A549 (cell line): ENCODE measurements at regions not wholly inside any gene's neighbourhood (a gene's known extent, or its start where the extent isn't known, plus 50 kb on each side); places are given as distances from the start of the nearest gene placed in this dataset.

Source experiments
- ATAC-seq, 2 experiments: fragments of 200-7000 bp in 1 of 2; fragments of >200 bp in 1 of 2; cut with Nextera tagmentation in 1 of 2; cut with Tn5 transposase in 1 of 2; 3 replicates each; pipeline versions ENCODE4 v1.8.0 to v1.9.1; 2018 to 2020; ENCODE audit warnings: mild to moderate bottlenecking in 1 of 2, moderate library complexity in 1 of 2
- CTCF ChIA-PET: fragments of 300-600 bp; sonication (Branson Sonifier 250); formaldehyde crosslinking; extraction: SDS; loops from one replicate; lab custom pipeline; 2021; ENCODE audit warnings: antibody characterized with exemption, inconsistent platforms; lab: Yijun Ruan, JAX
- POLR2A ChIA-PET: fragments of 350-600 bp; formaldehyde crosslinking; extraction: SDS; loops from one replicate; lab custom pipeline; 2021; ENCODE audit warnings: antibody characterized with exemption, inconsistent platforms; lab: Yijun Ruan, JAX
- DNase-seq, 2 experiments: peaks; one replicate each; pipeline versions ENCODE4 v3.0.0 to v3.0.0-alpha.2; 2011 to 2016; ENCODE audit warnings: low read depth in 1 of 2, low spot score in 1 of 2
- FAIRE-seq: peaks from 2 replicates; lab custom pipeline; 2011; peaks lifted over from hg19 to GRCh38; lab: Jason Lieb, UNC
- H3K27ac ChIP-seq, 2 experiments: fragments of >200 bp; sonication (Bioruptor Twin); formaldehyde crosslinking; 3 replicates each; pipeline ENCODE4 v1.5.1; 2016 to 2017
- H3K4me1 ChIP-seq: fragments of >200 bp; sonication (Bioruptor Twin); formaldehyde crosslinking; 3 replicates; pipeline ENCODE4 v1.6.1; 2016
- H3K4me2 ChIP-seq: fragments of >200 bp; sonication (Bioruptor Twin); formaldehyde crosslinking; 3 replicates; pipeline ENCODE4 v1.6.1; 2016
- H3K4me3 ChIP-seq: fragments of >200 bp; sonication (Bioruptor Twin); formaldehyde crosslinking; 3 replicates; pipeline ENCODE4 v1.5.1; 2016
- H3K9me3 ChIP-seq: fragments of >200 bp; sonication (Bioruptor Twin); formaldehyde crosslinking; 3 replicates; pipeline ENCODE4 v1.6.1; 2016
- CBX2 ChIP-seq: fragments of 200-600 bp; sonication (generic); IDR thresholded peaks from 2 replicates; pipeline ENCODE4 v1.6.1; 2016; ENCODE audit warnings: low read depth, mild to moderate bottlenecking, borderline replicate concordance
- CBX8 ChIP-seq: fragments of 200-600 bp; sonication (generic); IDR thresholded peaks from 2 replicates; pipeline ENCODE4 v1.6.1; 2016
- CHD2 ChIP-seq: fragments of 150-350 bp; IDR thresholded peaks from 2 replicates; pipeline ENCODE4 v1.6.1; 2014; ENCODE audit warnings: low read length; ENCODE audit not compliant: partially characterized antibody
- CHD4 ChIP-seq: fragments of 200-600 bp; sonication (generic); IDR thresholded peaks from 2 replicates; pipeline ENCODE4 v1.6.1; 2016; ENCODE audit warnings: antibody characterized with exemption, mild to moderate bottlenecking, borderline replicate concordance
- ESRRA ChIP-seq: fragments of 150-350 bp; IDR thresholded peaks from 2 replicates; pipeline ENCODE4 v1.6.1; 2014; ENCODE audit warnings: mild to moderate bottlenecking, low read length, borderline replicate concordance
- FOSL2 ChIP-seq, 2 experiments: fragments of 450-650 bp in 1 of 2; fragments of >200 bp in 1 of 2; sonication (Bioruptor Twin) in 1 of 2; formaldehyde crosslinking; IDR thresholded peaks; 2 replicates each; pipeline versions ENCODE4 v1.5.0 to v1.6.1; 2016 to 2020; ENCODE audit warnings: mild to moderate bottlenecking in 1 of 2, moderate library complexity in 1 of 2
- GATA3 ChIP-seq: IDR thresholded peaks from 2 replicates; pipeline ENCODE4 v1.6.1; 2012; ENCODE audit warnings: borderline replicate concordance
- HDAC2 ChIP-seq: fragments of 200-600 bp; sonication (generic); IDR thresholded peaks from 2 replicates; pipeline ENCODE4 v1.6.1; 2016
- HOXB5 ChIP-seq: fragments of 250-450 bp; sonication (Bioruptor Pico); IDR thresholded peaks from 2 replicates; pipeline ENCODE4 v1.5.0; 2020; ENCODE audit warnings: mild to moderate bottlenecking, moderate library complexity
- KDM1A ChIP-seq: fragments of 200-600 bp; sonication (generic); IDR thresholded peaks from 2 replicates; pipeline ENCODE4 v1.6.1; 2016; ENCODE audit warnings: low read depth, mild to moderate bottlenecking
- KDM5A ChIP-seq: fragments of 200-600 bp; sonication (generic); IDR thresholded peaks from 2 replicates; pipeline ENCODE4 v1.6.1; 2016; ENCODE audit warnings: antibody characterized with exemption, mild to moderate bottlenecking
- MAFK ChIP-seq: fragments of 450-650 bp; IDR thresholded peaks from 2 replicates; pipeline ENCODE4 v1.6.1; 2014; ENCODE audit not compliant: partially characterized antibody
- MYC ChIP-seq: IDR thresholded peaks from 2 replicates; pipeline ENCODE4 v1.6.1; 2012; ENCODE audit warnings: mild to moderate bottlenecking, inconsistent platforms, low read length, improper control_type of control experiment, borderline replicate concordance
- NPAS2 ChIP-seq: fragments of 250-450 bp; sonication (Bioruptor Pico); IDR thresholded peaks from 2 replicates; pipeline ENCODE4 v1.8.0; 2022; ENCODE audit warnings: mild to moderate bottlenecking, moderate library complexity, borderline replicate concordance
- NR3C1 ChIP-seq: fragments of >200 bp; sonication (Bioruptor Twin); formaldehyde crosslinking; IDR thresholded peaks from 3 replicates; pipeline ENCODE4 v1.6.1; 2017
- POLR2AphosphoS2 ChIP-seq: conservative IDR thresholded peaks from 2 replicates; pipeline ENCODE4 v1.6.1; 2012; ENCODE audit warnings: low read length, improper control_type of control experiment, inconsistent platforms
- RFX5 ChIP-seq: fragments of 450-650 bp; IDR thresholded peaks from 2 replicates; pipeline ENCODE4 v1.7.1; 2014; ENCODE audit warnings: antibody characterized with exemption, mild to moderate bottlenecking, moderate library complexity
- SMC3 ChIP-seq: fragments of >200 bp; sonication (Bioruptor Twin); formaldehyde crosslinking; IDR thresholded peaks from 3 replicates; pipeline ENCODE4 v1.6.1; 2018; ENCODE audit warnings: inconsistent platforms
- TFCP2L1 ChIP-seq: fragments of 250-450 bp; sonication (Bioruptor Pico); IDR thresholded peaks from 2 replicates; pipeline ENCODE4 v1.5.0; 2021; ENCODE audit warnings: mild to moderate bottlenecking
- TP53 ChIP-seq: fragments of 250-450 bp; sonication (Bioruptor Pico); IDR thresholded peaks from 2 replicates; pipeline ENCODE4 v1.5.0; 2021; ENCODE audit warnings: mild to moderate bottlenecking, moderate library complexity
- ZFP36 ChIP-seq: fragments of 450-650 bp; IDR thresholded peaks from 2 replicates; pipeline ENCODE4 v1.6.1; 2014; ENCODE audit warnings: borderline replicate concordance; ENCODE audit not compliant: partially characterized antibody
- WGBS: methylation state at CpG from one replicate; pipeline ENCODE4 v1.1.6; 2017; ENCODE audit errors: missing lambda C conversion rate; 5-methylcytosine and 5-hydroxymethylcytosine counted together
- TF ChIP-seq, protein P1 (sequence below): IDR thresholded peaks from 2 replicates; pipeline ENCODE4 v1.6.1; 2012; ENCODE audit warnings: low read depth, borderline replicate concordance
- TF ChIP-seq, protein P2 (sequence below): fragments of 450-650 bp; IDR thresholded peaks from 2 replicates; pipeline ENCODE4 v1.6.1; 2014; ENCODE audit warnings: antibody characterized with exemption
- TF ChIP-seq, protein P3 (sequence below): fragments of >200 bp; sonication (Bioruptor Twin); formaldehyde crosslinking; IDR thresholded peaks from 3 replicates; pipeline ENCODE4 v1.5.1; 2016

DNA sequence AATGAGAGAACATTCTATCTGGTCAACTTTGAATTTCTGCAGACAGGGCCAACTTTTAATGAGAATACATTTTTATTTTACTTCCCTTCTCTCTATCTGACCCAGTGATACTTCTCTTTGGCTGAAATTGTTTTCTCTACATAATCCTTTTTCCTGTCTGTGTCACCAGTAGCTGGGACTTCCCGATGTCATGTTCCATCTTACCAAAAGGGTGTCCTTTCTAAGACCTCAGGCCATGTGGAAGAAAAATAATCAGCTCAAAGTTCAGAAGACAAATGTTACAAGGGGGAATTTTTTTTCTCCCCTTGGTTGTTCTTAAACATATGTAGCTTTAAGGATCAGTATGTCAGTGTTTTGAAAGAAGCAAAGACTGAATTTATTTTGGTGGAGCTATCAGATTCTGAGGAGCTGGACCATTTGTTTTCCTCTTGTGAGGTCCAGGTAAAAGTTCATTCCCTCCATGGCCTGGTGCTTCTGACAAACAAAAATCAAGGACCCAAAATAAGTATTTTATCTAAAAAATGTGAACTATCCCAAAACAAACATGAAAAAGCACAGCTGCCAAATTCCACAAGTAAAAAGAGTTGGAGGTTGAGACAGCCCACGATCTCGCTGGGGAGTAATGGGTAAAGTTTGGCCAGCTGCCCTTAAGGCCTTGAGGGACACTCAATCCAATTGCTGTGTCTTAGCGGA is 859.4 kb upstream of the NR2F2 start:
- ATAC-seq (no peak), DNase-seq (no peak), FAIRE-seq (no peak)
- 21% methylated on average over 4 of the region's 4 CpGs for WGBS
- TF ChIP-seq CBX2 (no peak), POLR2AphosphoS2 (no peak), SMC3 (no peak), CHD2 (no peak), FOSL2 (IDR thresholded peaks at IDR 0.05) (no peak), FOSL2 (CRISPR knock-in tag; IDR thresholded peaks at IDR 0.05) (no peak), MYC (no peak)
- H3K9me3 ChIP-seq = no peaks in the 10 kb centered on the region
- no peak overlapping the region for H3K4me3 ChIP-seq
- no peaks in the 10 kb centered on the region for H3K4me1 ChIP-seq
- H3K4me2 ChIP-seq = no peak overlapping the region
- ChIA-PET POLR2A (no interaction called here), CTCF (no interaction called here)
- H3K27ac ChIP-seq = no peak overlapping the region

DNA sequence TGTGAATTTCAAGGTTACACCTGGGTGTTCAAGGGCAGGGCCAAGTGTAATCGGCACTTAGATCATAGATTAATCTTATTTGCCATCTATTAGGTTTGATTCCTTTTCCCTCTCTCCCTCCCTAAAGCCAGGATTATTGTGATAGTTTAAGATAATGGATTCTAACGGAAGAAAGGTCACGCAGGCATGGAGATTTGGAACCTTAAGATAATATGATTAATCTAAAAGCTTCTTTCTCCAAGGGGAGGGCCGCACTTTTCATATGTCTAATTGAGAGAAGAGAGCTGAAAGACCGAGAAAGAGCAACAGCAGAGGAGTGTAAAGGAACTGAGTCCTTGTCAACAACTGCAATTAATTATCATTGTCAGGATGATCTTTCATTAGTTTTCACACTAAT is 858.8 kb upstream of the NR2F2 start:
- Histone ChIP-seq H3K4me3 (no peak overlapping the region), H3K4me2 (no peak overlapping the region), H3K27ac (no peak overlapping the region), H3K9me3 (no peaks in the 10 kb centered on the region), H3K4me1 (no peaks in the 10 kb centered on the region)
- DNase-seq (no peak), FAIRE-seq (no peak), ATAC-seq (no peak)
- ChIA-PET POLR2A (no interaction called here), CTCF (no interaction called here)
- TF ChIP-seq, protein P1, sequence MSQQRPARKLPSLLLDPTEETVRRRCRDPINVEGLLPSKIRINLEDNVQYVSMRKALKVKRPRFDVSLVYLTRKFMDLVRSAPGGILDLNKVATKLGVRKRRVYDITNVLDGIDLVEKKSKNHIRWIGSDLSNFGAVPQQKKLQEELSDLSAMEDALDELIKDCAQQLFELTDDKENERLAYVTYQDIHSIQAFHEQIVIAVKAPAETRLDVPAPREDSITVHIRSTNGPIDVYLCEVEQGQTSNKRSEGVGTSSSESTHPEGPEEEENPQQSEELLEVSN = no peak
- TF ChIP-seq, protein P2, sequence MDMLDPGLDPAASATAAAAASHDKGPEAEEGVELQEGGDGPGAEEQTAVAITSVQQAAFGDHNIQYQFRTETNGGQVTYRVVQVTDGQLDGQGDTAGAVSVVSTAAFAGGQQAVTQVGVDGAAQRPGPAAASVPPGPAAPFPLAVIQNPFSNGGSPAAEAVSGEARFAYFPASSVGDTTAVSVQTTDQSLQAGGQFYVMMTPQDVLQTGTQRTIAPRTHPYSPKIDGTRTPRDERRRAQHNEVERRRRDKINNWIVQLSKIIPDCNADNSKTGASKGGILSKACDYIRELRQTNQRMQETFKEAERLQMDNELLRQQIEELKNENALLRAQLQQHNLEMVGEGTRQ = no peak
- no peak for TF ChIP-seq ESRRA
- no peak for TF ChIP-seq NPAS2 (CRISPR knock-in tag)
- TF ChIP-seq, protein P3, sequence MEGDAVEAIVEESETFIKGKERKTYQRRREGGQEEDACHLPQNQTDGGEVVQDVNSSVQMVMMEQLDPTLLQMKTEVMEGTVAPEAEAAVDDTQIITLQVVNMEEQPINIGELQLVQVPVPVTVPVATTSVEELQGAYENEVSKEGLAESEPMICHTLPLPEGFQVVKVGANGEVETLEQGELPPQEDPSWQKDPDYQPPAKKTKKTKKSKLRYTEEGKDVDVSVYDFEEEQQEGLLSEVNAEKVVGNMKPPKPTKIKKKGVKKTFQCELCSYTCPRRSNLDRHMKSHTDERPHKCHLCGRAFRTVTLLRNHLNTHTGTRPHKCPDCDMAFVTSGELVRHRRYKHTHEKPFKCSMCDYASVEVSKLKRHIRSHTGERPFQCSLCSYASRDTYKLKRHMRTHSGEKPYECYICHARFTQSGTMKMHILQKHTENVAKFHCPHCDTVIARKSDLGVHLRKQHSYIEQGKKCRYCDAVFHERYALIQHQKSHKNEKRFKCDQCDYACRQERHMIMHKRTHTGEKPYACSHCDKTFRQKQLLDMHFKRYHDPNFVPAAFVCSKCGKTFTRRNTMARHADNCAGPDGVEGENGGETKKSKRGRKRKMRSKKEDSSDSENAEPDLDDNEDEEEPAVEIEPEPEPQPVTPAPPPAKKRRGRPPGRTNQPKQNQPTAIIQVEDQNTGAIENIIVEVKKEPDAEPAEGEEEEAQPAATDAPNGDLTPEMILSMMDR = no peak
- no peak for TF ChIP-seq NR3C1
- no peak for TF ChIP-seq GATA3
- no peak for TF ChIP-seq FOSL2 (IDR thresholded peaks at IDR 0.05)
- TF ChIP-seq FOSL2 (CRISPR knock-in tag; IDR thresholded peaks at IDR 0.05) = no peak
- TF ChIP-seq CHD4 = no peak
- TF ChIP-seq TP53 = no peak
- TF ChIP-seq ZFP36 = no peak
- no peak for TF ChIP-seq HDAC2
- TF ChIP-seq MYC = no peak
- no peak for TF ChIP-seq CBX8
- no peak for TF ChIP-seq KDM5A
- TF ChIP-seq RFX5 = no peak
- no peak for TF ChIP-seq TFCP2L1
- no peak for TF ChIP-seq KDM1A
- no peak for TF ChIP-seq SMC3
- TF ChIP-seq HOXB5 = no peak
- WGBS = 44% methylated on average over 5 of the region's 5 CpGs

- ChIA-PET CTCF (no interaction called here), POLR2A (no interaction called here)
- WGBS = 36% methylated on average over 5 of the region's 5 CpGs
- Histone ChIP-seq H3K4me2 (no peak overlapping the region), H3K27ac (no peak overlapping the region), H3K9me3 (no peaks in the 10 kb centered on the region), H3K4me1 (no peaks in the 10 kb centered on the region), H3K4me3 (no peak overlapping the region)
- no peak for FAIRE-seq
- no peak for ATAC-seq
- peak; percentile 62 for TF ChIP-seq MAFK
- TF ChIP-seq CBX2 = no peak
- no peak for DNase-seq
These were observed 855.4 kb upstream of the NR2F2 start for GRCh38 chr15:95475067-95475466.
